OCI-LY3 (cell line): ENCODE measurements at regions not wholly inside any gene's neighbourhood (a gene's known extent, or its start where the extent isn't known, plus 50 kb on each side); places are given as distances from the start of the nearest gene placed in this dataset.

Experiments used
- EZH2phosphoT487 ChIP-seq: fragments of 200-600 bp; shearing (Covaris generic); IDR thresholded peaks from 2 replicates; pipeline ENCODE4 v1.6.1; 2018; ENCODE audit warnings: antibody characterized with exemption, mixed run types, low read depth
- TF ChIP-seq, protein P1 (sequence below): fragments of 200-600, 300-600 bp; sonication (generic); IDR thresholded peaks from 2 replicates; pipeline ENCODE4 v1.5.1; 2014; ENCODE audit warnings: antibody characterized with exemption, low read length, low read depth

DNA sequence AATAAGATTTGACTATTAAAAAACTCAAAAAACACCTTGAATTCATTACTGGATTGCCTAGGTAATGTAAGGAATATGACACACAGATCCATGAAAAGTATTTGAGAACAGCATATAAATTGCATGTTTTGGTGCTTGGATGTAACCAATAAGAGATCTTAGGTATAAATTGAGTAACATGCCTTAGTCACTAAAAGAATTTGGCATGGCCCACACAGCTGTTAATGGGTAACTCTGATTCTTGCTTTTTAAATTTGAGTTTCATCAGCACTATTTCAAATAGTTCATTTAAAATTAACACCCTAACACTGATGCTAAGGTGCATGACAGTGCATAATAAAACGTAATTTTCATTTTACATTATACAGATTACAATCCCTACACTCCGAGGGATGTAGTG, 779.3 kb upstream of the WWC1 start:
- TF ChIP-seq, protein P1, sequence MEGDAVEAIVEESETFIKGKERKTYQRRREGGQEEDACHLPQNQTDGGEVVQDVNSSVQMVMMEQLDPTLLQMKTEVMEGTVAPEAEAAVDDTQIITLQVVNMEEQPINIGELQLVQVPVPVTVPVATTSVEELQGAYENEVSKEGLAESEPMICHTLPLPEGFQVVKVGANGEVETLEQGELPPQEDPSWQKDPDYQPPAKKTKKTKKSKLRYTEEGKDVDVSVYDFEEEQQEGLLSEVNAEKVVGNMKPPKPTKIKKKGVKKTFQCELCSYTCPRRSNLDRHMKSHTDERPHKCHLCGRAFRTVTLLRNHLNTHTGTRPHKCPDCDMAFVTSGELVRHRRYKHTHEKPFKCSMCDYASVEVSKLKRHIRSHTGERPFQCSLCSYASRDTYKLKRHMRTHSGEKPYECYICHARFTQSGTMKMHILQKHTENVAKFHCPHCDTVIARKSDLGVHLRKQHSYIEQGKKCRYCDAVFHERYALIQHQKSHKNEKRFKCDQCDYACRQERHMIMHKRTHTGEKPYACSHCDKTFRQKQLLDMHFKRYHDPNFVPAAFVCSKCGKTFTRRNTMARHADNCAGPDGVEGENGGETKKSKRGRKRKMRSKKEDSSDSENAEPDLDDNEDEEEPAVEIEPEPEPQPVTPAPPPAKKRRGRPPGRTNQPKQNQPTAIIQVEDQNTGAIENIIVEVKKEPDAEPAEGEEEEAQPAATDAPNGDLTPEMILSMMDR = no peak
- no peak for TF ChIP-seq EZH2phosphoT487
